IMR-90 (cell line): ENCODE measurements at regions not wholly inside any gene's neighbourhood (a gene's known extent, or its start where the extent isn't known, plus 50 kb on each side); places are given as distances from the start of the nearest gene placed in this dataset.

Experiments used
- ATAC-seq: fragments of 200-7000 bp; cut with Tn5 transposase; 2 replicates; pipeline ENCODE4 v1.9.1; 2020; ENCODE audit warnings: low read depth, mild to moderate bottlenecking, moderate library complexity
- BruUV-seq: library from RNA; stranded (reverse); fragments of 400-500 nt; replicated peaks from 2 replicates; lab custom pipeline; 2021; lab: Mats Ljungman, UMichigan
- CTCF ChIA-PET: fragments of 300-600 bp; formaldehyde crosslinking; extraction: SDS; loops from one replicate; lab custom pipeline; 2021; ENCODE audit warnings: antibody characterized with exemption; lab: Yijun Ruan, JAX
- POLR2A ChIA-PET: fragments of 300-600 bp; sonication (Branson Sonifier 250); formaldehyde crosslinking; loops from one replicate; lab custom pipeline; 2022; ENCODE audit warnings: antibody characterized with exemption; ENCODE audit not compliant: unreplicated experiment; lab: Charles Lee
- DNase-seq: peaks from one replicate; pipeline ENCODE4 v3.0.0; 2013
- H2AFZ ChIP-seq: replicated peaks from 2 replicates; pipeline ENCODE3; 2013; ENCODE audit warnings: low read length, mild to moderate bottlenecking; ENCODE audit not compliant: poor library complexity
- H2AK5ac ChIP-seq: 2 replicates; pipeline ENCODE4 v1.6.1; 2013; ENCODE audit warnings: low read depth, low read length, inconsistent platforms
- H2AK9ac ChIP-seq: replicated peaks from 2 replicates; pipeline ENCODE3; 2013; ENCODE audit warnings: mild to moderate bottlenecking, low read depth, low read length, moderate library complexity; ENCODE audit not compliant: poor library complexity
- H2BK120ac ChIP-seq: 2 replicates; pipeline ENCODE4 v1.6.1; 2013; ENCODE audit warnings: low read depth, low read length, inconsistent platforms
- H2BK15ac ChIP-seq: 3 replicates; pipeline ENCODE4 v1.6.1; 2013; ENCODE audit warnings: low read depth, low read length, inconsistent platforms
- H2BK20ac ChIP-seq: 2 replicates; pipeline ENCODE4 v1.6.1; 2013; ENCODE audit warnings: low read depth, mild to moderate bottlenecking, inconsistent platforms, low read length, moderate library complexity
- H2BK5ac ChIP-seq: 2 replicates; pipeline ENCODE4 v1.6.1; 2013; ENCODE audit warnings: mild to moderate bottlenecking, low read depth, low read length, inconsistent platforms; ENCODE audit not compliant: poor library complexity, severe bottlenecking
- H3K14ac ChIP-seq: replicated peaks from 2 replicates; pipeline ENCODE4 v1.6.1; 2013; ENCODE audit warnings: low read depth, low read length, inconsistent platforms
- H3K18ac ChIP-seq: 2 replicates; pipeline ENCODE4 v1.6.1; 2013; ENCODE audit warnings: low read depth, low read length, control low read depth
- H3K23ac ChIP-seq: 2 replicates; pipeline ENCODE4 v1.6.1; 2013; ENCODE audit warnings: low read depth, low read length, inconsistent platforms
- H3K27ac ChIP-seq: 2 replicates; pipeline ENCODE4 v1.5.1; 2013; ENCODE audit warnings: mild to moderate bottlenecking, control low read depth, low read length; ENCODE audit not compliant: insufficient read depth
- H3K27me3 ChIP-seq: 2 replicates; pipeline ENCODE4 v1.6.1; 2013; ENCODE audit warnings: low read length; ENCODE audit not compliant: control insufficient read depth, insufficient read depth
- H3K36me3 ChIP-seq: 2 replicates; pipeline ENCODE4 v1.6.1; 2013; ENCODE audit warnings: low read length, mixed read lengths; ENCODE audit not compliant: control insufficient read depth, insufficient read depth
- H3K4ac ChIP-seq: 2 replicates; pipeline ENCODE4 v1.6.1; 2013; ENCODE audit warnings: low read depth, low read length, inconsistent platforms
- H3K4me1 ChIP-seq: 2 replicates; pipeline ENCODE4 v1.6.1; 2013; ENCODE audit warnings: low read length, mixed read lengths; ENCODE audit not compliant: control insufficient read depth, insufficient read depth
- H3K4me2 ChIP-seq: 2 replicates; pipeline ENCODE4 v1.6.1; 2013; ENCODE audit warnings: low read depth, mild to moderate bottlenecking, control low read depth, low read length, moderate library complexity
- H3K4me3 ChIP-seq: 2 replicates; pipeline ENCODE4 v1.5.1; 2013; ENCODE audit warnings: low read depth, mild to moderate bottlenecking, control low read depth, low read length, moderate library complexity; ENCODE audit not compliant: insufficient read depth
- H3K56ac ChIP-seq: 2 replicates; pipeline ENCODE4 v1.6.1; 2013; ENCODE audit warnings: low read length, inconsistent platforms; ENCODE audit not compliant: insufficient read depth; ENCODE audit errors: extremely low read depth
- H3K79me1 ChIP-seq, 2 experiments: 2 replicates each; pipeline ENCODE4 v1.6.1; 2013; ENCODE audit warnings: low read length in 2 of 2, inconsistent platforms in 1 of 2, low read depth in 1 of 2
- H3K9ac ChIP-seq: 2 replicates; pipeline ENCODE4 v1.6.1; 2013; ENCODE audit warnings: low read depth, low read length, control low read depth
- H3K9me1 ChIP-seq: 2 replicates; pipeline ENCODE4 v1.6.1; 2013; ENCODE audit warnings: low read length, inconsistent platforms; ENCODE audit not compliant: insufficient read depth
- H3K9me3 ChIP-seq: 2 replicates; pipeline ENCODE4 v1.6.1; 2013; ENCODE audit warnings: low read length; ENCODE audit not compliant: control insufficient read depth, insufficient read depth
- H4K20me1 ChIP-seq: 2 replicates; pipeline ENCODE4 v1.6.1; 2013; ENCODE audit warnings: low read length, inconsistent platforms; ENCODE audit not compliant: insufficient read depth
- H4K5ac ChIP-seq: 2 replicates; pipeline ENCODE4 v1.6.1; 2013; ENCODE audit warnings: mild to moderate bottlenecking, low read depth, low read length, control low read depth
- H4K8ac ChIP-seq, 2 experiments: 2 replicates each; pipeline ENCODE4 v1.6.1; 2013; ENCODE audit warnings: low read depth in 2 of 2, low read length in 2 of 2, control low read depth in 1 of 2, inconsistent platforms in 1 of 2
- H4K91ac ChIP-seq: 2 replicates; pipeline ENCODE4 v1.6.1; 2013; ENCODE audit warnings: low read depth, low read length, inconsistent platforms; ENCODE audit not compliant: insufficient read depth
- BHLHE40 ChIP-seq: fragments of 150-350 bp; IDR thresholded peaks from 2 replicates; pipeline ENCODE4 v1.6.1; 2016; ENCODE audit warnings: mild to moderate bottlenecking, low read depth, low read length
- CEBPB ChIP-seq: IDR thresholded peaks from 2 replicates; pipeline ENCODE4 v1.6.1; 2012; ENCODE audit warnings: low read depth, low read length, improper control_type of control experiment
- CHD1 ChIP-seq: IDR thresholded peaks from 2 replicates; pipeline ENCODE4 v1.6.1; 2012; ENCODE audit warnings: low read depth, low read length, improper control_type of control experiment
- FOS ChIP-seq: fragments of 150-350 bp; IDR thresholded peaks from 2 replicates; pipeline ENCODE4 v1.6.1; 2016; ENCODE audit warnings: low read depth, low read length
- MAFK ChIP-seq: IDR thresholded peaks from 2 replicates; pipeline ENCODE4 v1.6.1; 2012; ENCODE audit warnings: low read depth, low read length, improper control_type of control experiment
- MAZ ChIP-seq: IDR thresholded peaks from 2 replicates; pipeline ENCODE4 v1.6.1; 2012; ENCODE audit warnings: low read depth, mild to moderate bottlenecking, low read length, improper control_type of control experiment, moderate library complexity, borderline replicate concordance
- MXI1 ChIP-seq: IDR thresholded peaks from 2 replicates; pipeline ENCODE4 v1.6.1; 2012; ENCODE audit warnings: low read depth, mild to moderate bottlenecking, low read length, moderate library complexity, borderline replicate concordance
- NFE2L2 ChIP-seq: fragments of 150-350 bp; IDR thresholded peaks from 2 replicates; pipeline ENCODE4 v1.6.1; 2016; ENCODE audit warnings: low read depth, mild to moderate bottlenecking, low read length
- POLR2A ChIP-seq: IDR thresholded peaks from 2 replicates; pipeline ENCODE4 v1.6.1; 2012; ENCODE audit warnings: mild to moderate bottlenecking, low read depth, low read length
- RAD21 ChIP-seq: IDR thresholded peaks from 2 replicates; pipeline ENCODE4 v1.6.1; 2012; ENCODE audit warnings: low read length, improper control_type of control experiment
- RCOR1 ChIP-seq: IDR thresholded peaks from 2 replicates; pipeline ENCODE4 v1.6.1; 2012; ENCODE audit warnings: mild to moderate bottlenecking, low read length, improper control_type of control experiment; ENCODE audit not compliant: insufficient replicate concordance
- RFX5 ChIP-seq: IDR thresholded peaks from 2 replicates; pipeline ENCODE4 v1.8.0; 2012; ENCODE audit warnings: low read depth, mild to moderate bottlenecking, low read length, moderate library complexity
- SMC3 ChIP-seq: fragments of 150-350 bp; IDR thresholded peaks from 2 replicates; pipeline ENCODE4 v1.6.1; 2016; ENCODE audit warnings: low read depth, mild to moderate bottlenecking, antibody characterized with exemption, low read length, moderate library complexity
- WGBS, 2 experiments: methylation state at CpG; one replicate each; pipeline versions ENCODE4 v1.1.5 to v1.1.7; 2013; ENCODE audit warnings: missing lambda C conversion rate in 2 of 2; ENCODE audit not compliant: insufficient read length in 1 of 2; ENCODE audit errors: extremely low coverage in 2 of 2; 5-methylcytosine and 5-hydroxymethylcytosine counted together
- dilution Hi-C: fragments of 300-500 bp; cut with HindIII; formaldehyde crosslinking; loops from one replicate; pipeline ENCODE4 v1.14.3; 2018; ENCODE audit warnings: low sequenced_read_pairs; ENCODE audit not compliant: unreplicated experiment
- in situ Hi-C: fragments of 300-500 bp; cut with MboI; formaldehyde crosslinking; loops from 3 replicates; pipeline ENCODE4 v1.14.3; 2019; ENCODE audit warnings: low sequenced_read_pairs, inconsistent platforms, mixed read lengths
- intact Hi-C: fragments of 100-400 bp; cut with micrococcal nuclease; formaldehyde crosslinking; loops from 2 replicates; pipeline ENCODE4 v1.10.0; 2022
- TF ChIP-seq, protein P1 (sequence below): fragments of 150-350 bp; IDR thresholded peaks from 2 replicates; pipeline ENCODE4 v1.6.1; 2017; ENCODE audit warnings: mild to moderate bottlenecking, antibody characterized with exemption, low read length, low read depth
- TF ChIP-seq, protein P2 (sequence below): conservative IDR thresholded peaks from 2 replicates; pipeline ENCODE4 v1.5.1; 2012; ENCODE audit warnings: mild to moderate bottlenecking, low read depth, low read length, improper control_type of control experiment
- TF ChIP-seq, protein P3 (sequence below): fragments of 150-350 bp; IDR thresholded peaks from 2 replicates; pipeline ENCODE4 v1.6.1; 2016; ENCODE audit warnings: low read depth, mild to moderate bottlenecking, low read length, moderate library complexity, borderline replicate concordance

DNA sequence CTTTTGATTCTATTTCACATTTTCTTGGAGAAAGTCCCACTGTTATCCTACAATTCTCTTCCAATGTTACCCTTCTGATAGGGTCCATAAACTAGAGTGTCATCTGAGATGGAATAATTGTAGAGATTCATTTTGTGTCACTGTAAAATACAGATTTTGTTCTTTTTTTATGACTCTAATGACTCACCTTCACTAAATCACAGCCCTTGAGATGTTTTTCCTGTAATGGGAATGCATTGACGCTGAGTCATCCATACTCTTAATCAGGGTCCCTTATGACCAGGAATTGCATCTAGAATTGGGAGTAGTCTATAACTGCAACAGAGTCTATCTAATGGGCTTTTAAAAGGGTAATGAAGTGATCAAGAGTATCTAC, 315.5 kb downstream of the TGFB2 start:
- peak overlapping the region; percentile 50; the same call in 1 of the 2 replicates for H3K23ac ChIP-seq
- no peak overlapping the region for H2AK5ac ChIP-seq
- H3K4me1 ChIP-seq = peaks cover 14% of the 10 kb centered on the region
- peak overlapping the region; percentile 3; the same call in 1 of the 2 replicates for H2BK20ac ChIP-seq
- H3K27ac ChIP-seq = no peak overlapping the region; the same call in 1 of the 2 replicates
- peak overlapping the region; percentile 25; the same call in 1 of the 2 replicates for H4K5ac ChIP-seq
- no CpG with 5 or more reads among the region's 1 CpG for WGBS, 2 experiments
- H2AFZ ChIP-seq = no peak overlapping the region
- TF ChIP-seq RAD21 (no peak), MXI1 (no peak), FOS (peak; percentile 88), NFE2L2 (0 out of 2 replicates have a peak, but pooled peaks have one; percentile 53), CHD1 (no peak), RCOR1 (no peak), CEBPB (peak; percentile 10; the same call in 1 of the 2 replicates), MAFK (no peak), MAZ (no peak), BHLHE40 (peak; percentile 29; the same call in 1 of the 2 replicates), SMC3 (no peak), RFX5 (no peak), POLR2A (no peak)
- TF ChIP-seq, protein P1, sequence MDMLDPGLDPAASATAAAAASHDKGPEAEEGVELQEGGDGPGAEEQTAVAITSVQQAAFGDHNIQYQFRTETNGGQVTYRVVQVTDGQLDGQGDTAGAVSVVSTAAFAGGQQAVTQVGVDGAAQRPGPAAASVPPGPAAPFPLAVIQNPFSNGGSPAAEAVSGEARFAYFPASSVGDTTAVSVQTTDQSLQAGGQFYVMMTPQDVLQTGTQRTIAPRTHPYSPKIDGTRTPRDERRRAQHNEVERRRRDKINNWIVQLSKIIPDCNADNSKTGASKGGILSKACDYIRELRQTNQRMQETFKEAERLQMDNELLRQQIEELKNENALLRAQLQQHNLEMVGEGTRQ = no peak
- TF ChIP-seq, protein P2, sequence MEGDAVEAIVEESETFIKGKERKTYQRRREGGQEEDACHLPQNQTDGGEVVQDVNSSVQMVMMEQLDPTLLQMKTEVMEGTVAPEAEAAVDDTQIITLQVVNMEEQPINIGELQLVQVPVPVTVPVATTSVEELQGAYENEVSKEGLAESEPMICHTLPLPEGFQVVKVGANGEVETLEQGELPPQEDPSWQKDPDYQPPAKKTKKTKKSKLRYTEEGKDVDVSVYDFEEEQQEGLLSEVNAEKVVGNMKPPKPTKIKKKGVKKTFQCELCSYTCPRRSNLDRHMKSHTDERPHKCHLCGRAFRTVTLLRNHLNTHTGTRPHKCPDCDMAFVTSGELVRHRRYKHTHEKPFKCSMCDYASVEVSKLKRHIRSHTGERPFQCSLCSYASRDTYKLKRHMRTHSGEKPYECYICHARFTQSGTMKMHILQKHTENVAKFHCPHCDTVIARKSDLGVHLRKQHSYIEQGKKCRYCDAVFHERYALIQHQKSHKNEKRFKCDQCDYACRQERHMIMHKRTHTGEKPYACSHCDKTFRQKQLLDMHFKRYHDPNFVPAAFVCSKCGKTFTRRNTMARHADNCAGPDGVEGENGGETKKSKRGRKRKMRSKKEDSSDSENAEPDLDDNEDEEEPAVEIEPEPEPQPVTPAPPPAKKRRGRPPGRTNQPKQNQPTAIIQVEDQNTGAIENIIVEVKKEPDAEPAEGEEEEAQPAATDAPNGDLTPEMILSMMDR = no peak
- TF ChIP-seq, protein P3, sequence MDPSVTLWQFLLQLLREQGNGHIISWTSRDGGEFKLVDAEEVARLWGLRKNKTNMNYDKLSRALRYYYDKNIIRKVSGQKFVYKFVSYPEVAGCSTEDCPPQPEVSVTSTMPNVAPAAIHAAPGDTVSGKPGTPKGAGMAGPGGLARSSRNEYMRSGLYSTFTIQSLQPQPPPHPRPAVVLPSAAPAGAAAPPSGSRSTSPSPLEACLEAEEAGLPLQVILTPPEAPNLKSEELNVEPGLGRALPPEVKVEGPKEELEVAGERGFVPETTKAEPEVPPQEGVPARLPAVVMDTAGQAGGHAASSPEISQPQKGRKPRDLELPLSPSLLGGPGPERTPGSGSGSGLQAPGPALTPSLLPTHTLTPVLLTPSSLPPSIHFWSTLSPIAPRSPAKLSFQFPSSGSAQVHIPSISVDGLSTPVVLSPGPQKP = no peak
- H2BK5ac ChIP-seq = peak overlapping the region; percentile 78
- no peak overlapping the region for H2BK15ac ChIP-seq
- no peak for ATAC-seq
- no peaks in the 10 kb centered on the region for H4K20me1 ChIP-seq
- no peak overlapping the region for H4K8ac ChIP-seq
- H3K4ac ChIP-seq = peak overlapping the region; percentile 7; the same call in 1 of the 2 replicates
- no peak overlapping the region for H3K14ac ChIP-seq
- intact Hi-C loops = loop anchor here (5.0 kb wide), 1 partner anchor 407 kb away; no protein-coding TSS in a partner anchor
- no peak overlapping the region for H4K91ac ChIP-seq
- in situ Hi-C loops = no loop called here
- dilution Hi-C loops = no loop called here
- no TSS peak for BruUV-seq
- H3K79me1 ChIP-seq = no peaks in the 10 kb centered on the region
- H3K9me3 ChIP-seq = no peaks in the 10 kb centered on the region
- ChIA-PET CTCF (no interaction called here), POLR2A (no interaction called here)
- H3K4me3 ChIP-seq = no peak overlapping the region
- H3K9ac ChIP-seq = no peak overlapping the region
- H3K36me3 ChIP-seq = no peaks in the 10 kb centered on the region
- peak overlapping the region; percentile 95 for H2BK120ac ChIP-seq
- no peak overlapping the region for H2AK9ac ChIP-seq
- no peaks in the 10 kb centered on the region for H3K27me3 ChIP-seq
- peak overlapping the region; percentile 71; the same call in 1 of the 2 replicates for H3K4me2 ChIP-seq
- H3K56ac ChIP-seq = peak overlapping the region; percentile 7; the same call in 1 of the 2 replicates
- DNase-seq = peak; percentile 82
- H3K18ac ChIP-seq = peak overlapping the region; percentile 71
- H3K9me1 ChIP-seq = peaks cover 15% of the 10 kb centered on the region
